Activated CD4-positive, alpha-beta memory T cell treated with anti-CD3 and anti-CD28 coated beads for 36 hours (primary cell): ENCODE measurements at regions not wholly inside any gene's neighbourhood (a gene's known extent, or its start where the extent isn't known, plus 50 kb on each side); places are given as distances from the start of the nearest gene placed in this dataset.

Experiments used
- CTCF ChIA-PET: fragments of 350-600 bp; sonication (Branson Sonifier 250); formaldehyde crosslinking; loops from one replicate; lab custom pipeline; 2021; ENCODE audit warnings: antibody characterized with exemption, inconsistent platforms; lab: Charles Lee
- POLR2A ChIA-PET: fragments of 350-600 bp; sonication (Branson Sonifier 250); formaldehyde crosslinking; loops from one replicate; lab custom pipeline; 2021; ENCODE audit warnings: antibody characterized with exemption; lab: Charles Lee
- DNase-seq: peaks from one replicate; pipeline ENCODE4 v3.0.0-alpha.2; 2020
- H3K27ac Mint-ChIP-seq: one replicate; pipeline ENCODE4 v1.8.0; 2021; ENCODE audit warnings: mixed read lengths
- H3K27me3 Mint-ChIP-seq: one replicate; pipeline ENCODE4 v1.8.0; 2021; ENCODE audit warnings: mixed read lengths
- H3K36me3 Mint-ChIP-seq: one replicate; pipeline ENCODE4 v1.8.0; 2021; ENCODE audit warnings: mixed read lengths
- H3K4me1 Mint-ChIP-seq: one replicate; pipeline ENCODE4 v1.8.0; 2021; ENCODE audit warnings: low read depth, mixed read lengths
- H3K4me3 Mint-ChIP-seq: one replicate; pipeline ENCODE4 v1.8.0; 2021; ENCODE audit warnings: mild to moderate bottlenecking, mixed read lengths
- H3K9me3 Mint-ChIP-seq: one replicate; pipeline ENCODE4 v1.8.0; 2021; ENCODE audit warnings: mixed read lengths
- intact Hi-C: fragments of 100-400 bp; cut with micrococcal nuclease; formaldehyde crosslinking; loops from one replicate; pipeline ENCODE4 v1.15.1; 2023

DNA sequence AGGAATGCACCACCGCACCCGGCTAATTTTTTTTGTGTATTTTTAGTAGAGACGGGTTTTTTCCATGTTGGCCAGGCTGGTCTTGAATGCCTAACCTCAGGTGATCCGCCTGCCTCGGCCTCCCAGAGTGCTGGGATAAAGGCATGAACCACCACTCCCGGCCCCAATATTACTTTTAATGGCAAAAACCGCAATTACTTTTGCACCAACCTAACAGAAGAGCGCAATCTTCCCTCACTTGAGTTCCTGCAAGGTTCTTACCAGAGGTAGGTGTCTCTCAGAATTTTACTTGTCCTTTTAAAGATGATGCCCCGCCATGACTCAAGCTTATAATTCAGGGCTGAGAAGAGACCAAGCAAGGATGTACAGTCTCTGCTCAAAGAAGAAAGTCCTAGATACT lies 1774.1 kb upstream of the PCDH20 start:
- ChIA-PET CTCF (no interaction called here), POLR2A (no interaction called here)
- H3K4me1 Mint-ChIP-seq = no peaks in the 10 kb centered on the region
- DNase-seq = no peak
- H3K9me3 Mint-ChIP-seq = no peaks in the 10 kb centered on the region
- H3K36me3 Mint-ChIP-seq = no peaks in the 10 kb centered on the region
- H3K4me3 Mint-ChIP-seq = no peak overlapping the region
- intact Hi-C loops = no loop called here
- no peak overlapping the region for H3K27ac Mint-ChIP-seq
- H3K27me3 Mint-ChIP-seq = no peaks in the 10 kb centered on the region

DNA sequence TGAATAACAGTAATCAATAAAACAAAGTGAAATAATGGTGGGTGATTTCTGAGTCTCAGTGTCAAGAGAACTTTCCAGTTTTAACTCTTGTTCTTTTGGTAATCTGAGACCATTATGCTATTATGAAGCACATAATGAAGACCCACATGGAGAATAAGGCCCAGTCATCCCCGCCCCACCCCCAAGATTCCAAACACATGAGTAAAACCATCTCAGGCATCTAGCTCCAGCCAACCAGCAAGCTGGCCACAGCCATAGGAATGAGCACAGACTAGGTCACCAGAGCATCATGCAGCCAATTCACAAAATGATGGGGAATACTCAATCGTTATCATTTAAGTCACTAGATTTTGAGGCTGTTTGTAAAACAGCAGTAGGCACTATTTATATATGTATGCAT lies 1769.0 kb upstream of the PCDH20 start:
- Mint-ChIP-seq H3K27me3 (no peaks in the 10 kb centered on the region), H3K36me3 (no peaks in the 10 kb centered on the region), H3K27ac (no peak overlapping the region), H3K4me3 (no peak overlapping the region), H3K9me3 (peaks cover 5% of the 10 kb centered on the region), H3K4me1 (no peaks in the 10 kb centered on the region)
- intact Hi-C loops = no loop called here
- POLR2A ChIA-PET = no interaction called here
- no peak for DNase-seq
- CTCF ChIA-PET = no interaction called here

DNA sequence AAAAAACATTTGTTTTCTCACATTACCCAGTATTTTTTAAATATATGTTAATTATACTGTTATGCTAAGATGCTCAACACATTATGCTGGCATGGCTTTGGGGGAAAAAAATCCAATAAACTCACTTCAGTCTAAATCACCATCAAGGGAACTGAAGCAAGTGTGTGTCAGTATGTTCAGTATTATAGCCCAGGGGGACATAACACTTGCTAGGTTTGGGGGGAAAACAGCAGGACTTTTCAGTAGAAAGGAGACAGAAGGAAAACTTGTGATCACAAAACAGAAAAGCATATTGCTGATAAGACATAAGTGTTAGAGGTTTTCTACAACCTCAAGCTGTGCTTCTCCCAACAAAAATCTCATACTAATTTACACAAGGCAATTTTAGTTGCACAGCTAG lies 1759.9 kb upstream of the PCDH20 start:
- Mint-ChIP-seq H3K36me3 (no peaks in the 10 kb centered on the region), H3K27me3 (no peaks in the 10 kb centered on the region), H3K27ac (no peak overlapping the region), H3K4me3 (no peak overlapping the region), H3K4me1 (no peaks in the 10 kb centered on the region), H3K9me3 (peaks cover 11% of the 10 kb centered on the region)
- no peak for DNase-seq
- CTCF ChIA-PET = no interaction called here
- intact Hi-C loops = no loop called here
- POLR2A ChIA-PET = no interaction called here

DNA sequence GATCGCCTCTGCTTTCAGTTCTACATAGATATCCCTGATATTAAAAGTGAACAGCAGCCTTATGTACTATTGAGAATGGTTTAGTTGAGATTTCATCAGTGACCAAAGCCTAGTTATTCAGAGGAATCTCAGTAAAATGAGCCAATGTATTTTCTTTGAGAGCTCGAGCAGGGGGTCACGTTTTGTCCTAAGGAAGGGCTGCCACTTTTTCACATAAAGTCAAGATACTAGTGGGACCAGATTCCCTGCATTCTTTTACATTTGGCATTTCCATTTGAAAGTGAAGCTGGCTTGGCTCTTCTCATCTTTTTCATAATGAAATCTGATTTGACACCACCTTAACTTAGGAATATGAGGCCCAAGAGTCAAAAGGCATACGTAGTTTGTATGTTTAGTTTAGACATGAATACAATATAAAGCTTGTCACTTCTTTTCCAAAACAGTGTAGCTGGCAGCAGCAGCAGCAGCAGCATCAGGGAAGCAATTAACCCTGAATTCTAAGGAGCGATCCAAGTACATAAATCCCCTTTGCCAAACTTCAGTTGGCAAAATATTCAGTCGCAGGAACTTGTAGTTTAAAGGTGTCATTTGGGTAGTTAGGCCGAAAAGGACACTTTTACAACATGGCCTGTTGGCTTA lies 1752.2 kb upstream of the PCDH20 start:
- Mint-ChIP-seq H3K27me3 (no peaks in the 10 kb centered on the region), H3K4me1 (no peaks in the 10 kb centered on the region), H3K9me3 (peaks cover 6% of the 10 kb centered on the region), H3K27ac (no peak overlapping the region), H3K4me3 (no peak overlapping the region), H3K36me3 (no peaks in the 10 kb centered on the region)
- intact Hi-C loops = no loop called here
- POLR2A ChIA-PET = no interaction called here
- no peak for DNase-seq
- CTCF ChIA-PET = no interaction called here

DNA sequence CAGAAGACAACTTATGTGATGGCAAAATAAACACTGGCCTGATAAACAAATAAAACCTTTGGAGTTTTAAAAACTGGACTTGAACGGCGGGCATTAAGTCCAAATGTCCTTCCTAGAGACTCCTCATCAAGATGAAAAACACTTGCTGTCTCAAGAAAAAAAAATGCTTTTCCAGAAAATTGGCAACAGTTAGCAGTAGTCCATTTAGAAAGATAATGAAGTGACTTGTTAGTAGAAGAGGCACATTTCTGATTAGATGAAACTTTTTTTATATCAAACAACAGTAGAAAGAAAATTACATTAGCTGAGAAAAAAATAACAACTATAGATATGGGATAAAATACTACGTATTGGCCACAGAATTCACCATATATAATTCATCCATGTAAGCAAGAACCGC lies 1750.7 kb upstream of the PCDH20 start:
- no peak overlapping the region for H3K27ac Mint-ChIP-seq
- no peaks in the 10 kb centered on the region for H3K27me3 Mint-ChIP-seq
- peaks cover 7% of the 10 kb centered on the region for H3K9me3 Mint-ChIP-seq
- intact Hi-C loops = no loop called here
- ChIA-PET CTCF (no interaction called here), POLR2A (no interaction called here)
- no peaks in the 10 kb centered on the region for H3K36me3 Mint-ChIP-seq
- no peak for DNase-seq
- no peaks in the 10 kb centered on the region for H3K4me1 Mint-ChIP-seq
- H3K4me3 Mint-ChIP-seq = no peak overlapping the region

DNA sequence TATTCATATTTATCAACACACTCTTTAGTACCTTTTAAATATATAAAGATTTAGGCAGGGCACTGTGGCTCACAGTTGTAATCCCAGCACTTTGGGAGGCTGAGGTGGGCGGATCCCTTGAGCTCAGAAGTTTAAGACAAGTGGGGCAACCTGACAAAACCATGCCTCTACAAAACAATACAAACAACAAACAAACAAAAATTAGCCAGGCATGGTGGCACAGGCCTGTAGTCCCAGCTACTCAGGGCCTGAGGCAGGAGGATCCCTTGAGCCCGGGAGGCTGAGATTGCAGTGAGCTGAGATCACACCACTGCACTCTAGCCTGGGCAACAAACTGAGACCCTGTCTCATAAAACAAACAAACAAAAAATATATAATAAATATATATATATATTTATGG lies 1748.3 kb upstream of the PCDH20 start:
- no peak overlapping the region for H3K4me3 Mint-ChIP-seq
- intact Hi-C loops = no loop called here
- H3K27me3 Mint-ChIP-seq = no peaks in the 10 kb centered on the region
- no peak overlapping the region for H3K27ac Mint-ChIP-seq
- H3K36me3 Mint-ChIP-seq = no peaks in the 10 kb centered on the region
- no peak for DNase-seq
- no peaks in the 10 kb centered on the region for H3K4me1 Mint-ChIP-seq
- ChIA-PET POLR2A (no interaction called here), CTCF (no interaction called here)
- H3K9me3 Mint-ChIP-seq = peaks cover 5% of the 10 kb centered on the region

DNA sequence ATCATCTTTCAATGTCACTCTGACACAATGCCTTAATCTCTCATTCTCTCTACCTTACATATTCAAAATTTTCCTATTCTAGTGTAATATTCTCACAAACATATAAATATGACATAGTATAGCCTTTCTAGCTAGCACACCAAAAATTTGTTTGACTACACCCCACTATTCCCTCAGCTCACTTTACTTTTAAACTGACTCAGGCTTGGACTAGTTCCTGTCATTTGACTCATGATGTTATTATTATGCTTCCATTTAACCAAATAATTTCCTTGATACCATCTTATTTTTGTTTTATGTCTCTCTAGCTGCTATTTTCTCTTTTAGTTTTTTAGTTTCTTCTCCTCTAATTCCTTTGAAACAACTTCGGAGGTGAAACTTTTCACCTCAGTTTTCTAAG lies 1745.6 kb upstream of the PCDH20 start:
- no peak for DNase-seq
- Mint-ChIP-seq H3K4me1 (no peaks in the 10 kb centered on the region), H3K27me3 (no peaks in the 10 kb centered on the region), H3K9me3 (peaks cover 15% of the 10 kb centered on the region), H3K4me3 (no peak overlapping the region), H3K36me3 (no peaks in the 10 kb centered on the region), H3K27ac (no peak overlapping the region)
- ChIA-PET POLR2A (no interaction called here), CTCF (no interaction called here)
- intact Hi-C loops = no loop called here

DNA sequence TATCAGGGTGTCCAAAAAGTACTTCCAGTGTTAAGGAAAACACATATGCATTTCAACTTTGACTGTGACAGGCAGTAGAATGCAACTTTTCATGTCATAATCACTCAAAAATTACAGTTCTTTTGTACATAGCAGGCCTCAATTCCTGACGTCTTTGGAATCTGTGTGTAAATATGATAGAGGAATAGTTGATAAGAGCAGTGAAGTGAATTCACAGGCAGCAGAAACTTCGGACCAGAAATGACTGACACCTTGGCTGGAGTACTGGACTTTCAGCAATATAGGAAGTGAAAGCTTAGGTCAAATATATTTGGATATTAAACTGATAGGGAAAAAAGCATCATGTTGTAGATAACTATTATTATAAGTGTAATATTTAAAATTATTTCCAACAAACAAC lies 1741.2 kb upstream of the PCDH20 start:
- ChIA-PET CTCF (no interaction called here), POLR2A (no interaction called here)
- Mint-ChIP-seq H3K9me3 (peaks cover 15% of the 10 kb centered on the region), H3K4me3 (no peak overlapping the region), H3K4me1 (no peaks in the 10 kb centered on the region), H3K27ac (no peak overlapping the region), H3K27me3 (no peaks in the 10 kb centered on the region), H3K36me3 (no peaks in the 10 kb centered on the region)
- no peak for DNase-seq
- intact Hi-C loops = no loop called here

DNA sequence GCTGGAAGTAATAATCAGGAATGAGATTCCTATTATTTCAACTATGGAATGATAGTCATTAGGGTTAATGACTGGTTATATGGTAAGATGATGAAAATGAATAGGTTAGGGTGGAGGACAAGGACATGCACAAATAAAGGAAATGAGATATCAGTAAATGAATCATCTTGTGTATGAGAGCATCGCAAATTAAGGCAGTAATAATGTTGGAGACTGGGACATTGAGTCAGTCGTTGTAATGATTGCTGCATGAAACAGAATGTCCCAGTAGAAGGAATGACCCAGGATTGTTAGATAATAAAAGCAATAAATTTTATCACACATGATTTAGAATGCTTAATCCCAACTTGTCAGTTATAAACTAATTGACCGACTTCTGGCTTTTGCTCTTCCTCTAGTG lies 1733.7 kb upstream of the PCDH20 start:
- no peak for DNase-seq

DNA sequence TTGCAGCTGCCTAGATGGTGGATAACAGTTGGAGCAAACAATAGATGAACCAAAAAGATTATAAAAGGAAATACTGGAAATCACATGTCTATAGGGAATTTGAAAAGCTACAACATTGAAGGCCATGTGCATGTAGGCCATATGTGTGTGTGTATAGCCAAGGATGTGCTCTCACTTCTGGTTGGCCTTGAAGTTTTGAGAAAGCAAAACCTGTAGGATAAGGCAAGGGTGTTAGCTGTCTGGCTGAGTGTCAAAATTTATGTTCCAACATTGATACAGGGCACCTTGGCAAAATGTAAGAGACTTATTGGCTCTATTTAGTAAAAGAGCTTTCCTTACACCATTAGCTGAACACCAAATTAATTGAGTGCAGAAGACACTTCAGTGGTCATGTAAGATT lies 1723.6 kb upstream of the PCDH20 start:
- Mint-ChIP-seq H3K36me3 (no peaks in the 10 kb centered on the region), H3K4me1 (no peaks in the 10 kb centered on the region), H3K27me3 (no peaks in the 10 kb centered on the region), H3K9me3 (peaks cover 11% of the 10 kb centered on the region), H3K4me3 (no peak overlapping the region), H3K27ac (no peak overlapping the region)
- CTCF ChIA-PET = no interaction called here
- intact Hi-C loops = no loop called here
- POLR2A ChIA-PET = no interaction called here
- DNase-seq = no peak

More for the DNA sequence above, 1733.7 kb upstream of the PCDH20 start:
- ChIA-PET POLR2A (no interaction called here), CTCF (no interaction called here)
- Mint-ChIP-seq H3K27me3 (no peaks in the 10 kb centered on the region), H3K27ac (no peak overlapping the region), H3K9me3 (peaks cover 15% of the 10 kb centered on the region), H3K36me3 (no peaks in the 10 kb centered on the region), H3K4me1 (no peaks in the 10 kb centered on the region), H3K4me3 (no peak overlapping the region)
- intact Hi-C loops = no loop called here

DNA sequence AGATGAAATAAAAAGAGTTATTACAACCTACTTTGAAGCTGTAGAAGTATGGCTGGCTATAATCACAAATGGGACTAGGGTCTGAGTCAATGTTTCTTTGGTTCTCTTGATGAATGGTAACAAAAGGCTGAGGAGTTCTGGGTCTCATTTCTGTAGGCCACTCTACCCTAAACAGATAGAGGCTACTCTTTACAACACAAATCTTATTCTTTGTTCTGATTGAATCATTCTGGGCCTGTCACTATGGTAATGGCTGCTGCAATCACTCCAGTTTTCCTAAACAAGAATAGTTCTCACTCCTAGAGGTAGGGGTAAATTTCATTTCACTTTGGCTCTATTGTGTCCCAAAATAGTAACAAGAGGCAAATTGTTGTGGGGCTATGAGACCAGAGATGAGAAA lies 1714.3 kb upstream of the PCDH20 start:
- no peaks in the 10 kb centered on the region for H3K36me3 Mint-ChIP-seq
- no peak overlapping the region for H3K4me3 Mint-ChIP-seq
- no peak overlapping the region for H3K27ac Mint-ChIP-seq
- no peaks in the 10 kb centered on the region for H3K4me1 Mint-ChIP-seq
- intact Hi-C loops = no loop called here
- CTCF ChIA-PET = no interaction called here
- no peaks in the 10 kb centered on the region for H3K9me3 Mint-ChIP-seq
- POLR2A ChIA-PET = no interaction called here
- DNase-seq = no peak
- H3K27me3 Mint-ChIP-seq = no peaks in the 10 kb centered on the region

DNA sequence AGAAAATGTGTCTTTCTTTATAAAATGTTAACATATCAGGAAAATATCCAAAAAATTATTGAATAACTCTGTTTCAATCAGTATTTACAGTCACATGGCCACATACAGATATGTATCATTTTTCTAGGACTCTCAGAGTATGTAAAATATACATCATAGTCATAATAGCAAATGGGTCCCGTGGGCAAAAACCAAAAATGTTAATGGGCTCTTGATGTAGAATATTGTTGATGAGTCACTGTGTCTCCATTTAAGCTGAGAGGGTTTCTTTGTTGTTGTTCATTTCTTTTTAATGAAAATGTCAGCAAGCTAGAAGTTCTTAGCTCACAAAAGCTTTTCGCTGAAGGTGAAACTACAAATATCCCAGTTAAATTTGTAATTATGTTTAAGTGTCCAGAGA lies 1713.1 kb upstream of the PCDH20 start:
- POLR2A ChIA-PET = no interaction called here
- Mint-ChIP-seq H3K27ac (no peak overlapping the region), H3K36me3 (no peaks in the 10 kb centered on the region), H3K4me3 (no peak overlapping the region), H3K27me3 (no peaks in the 10 kb centered on the region), H3K4me1 (no peaks in the 10 kb centered on the region), H3K9me3 (no peaks in the 10 kb centered on the region)
- CTCF ChIA-PET = no interaction called here
- no peak for DNase-seq
- intact Hi-C loops = no loop called here

DNA sequence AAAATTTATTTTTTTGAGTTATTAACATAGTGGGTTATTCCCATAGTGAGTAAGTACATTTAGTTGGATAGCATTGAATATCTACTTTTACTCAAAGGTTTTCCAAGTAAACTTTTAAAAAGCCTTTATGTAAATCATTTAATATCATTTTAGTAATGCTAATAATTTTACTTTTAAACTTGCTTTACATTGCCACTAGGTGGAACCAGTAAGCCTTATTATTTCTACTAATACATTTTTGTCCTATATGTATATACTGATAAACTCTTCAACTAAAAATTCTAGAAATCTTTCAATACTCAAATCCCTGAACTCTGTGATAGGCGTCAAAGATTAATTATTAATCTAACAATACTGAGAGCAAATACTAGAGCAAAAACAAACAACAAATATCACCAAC lies 1709.2 kb upstream of the PCDH20 start:
- ChIA-PET CTCF (no interaction called here), POLR2A (no interaction called here)
- Mint-ChIP-seq H3K4me1 (no peaks in the 10 kb centered on the region), H3K9me3 (no peaks in the 10 kb centered on the region), H3K36me3 (no peaks in the 10 kb centered on the region), H3K4me3 (no peak overlapping the region), H3K27ac (no peak overlapping the region), H3K27me3 (no peaks in the 10 kb centered on the region)
- DNase-seq = no peak
- intact Hi-C loops = no loop called here
